Stimulated activated CD4-positive, alpha-beta T cell treated with anti-CD3 and anti-CD28 coated beads, Interleukin-12 subunit alpha, Interleukin-12 subunit beta, amount 100 ng/mL, for 24 hours (primary cell): ENCODE measurements at regions not wholly inside any gene's neighbourhood (a gene's known extent, or its start where the extent isn't known, plus 50 kb on each side); places are given as distances from the start of the nearest gene placed in this dataset.
A peak's percentile ranks its signal among the peaks of the same experiment; 100 is the strongest.
"Not testable (repeated sequence)": the region's sequence is repeated elsewhere in the genome, so short reads cannot be mapped to it uniquely, and the experiment has no call there.

ENCODE experiments used
- DNase-seq, 2 experiments: peaks; one replicate each; pipeline ENCODE4 v3.0.0-alpha.2; 2020; ENCODE audit warnings: low read depth in 2 of 2

- DNase-seq, result peak in 1 of 2 experiments; percentile 7
Observed at GRCh38 chr15:81939604-81940440, 106.0 kb downstream of the MEX3B start.

GRCh38 chr15:81937189-81937588 is 108.6 kb downstream of the MEX3B start:
- DNase-seq, result no peak

DNA sequence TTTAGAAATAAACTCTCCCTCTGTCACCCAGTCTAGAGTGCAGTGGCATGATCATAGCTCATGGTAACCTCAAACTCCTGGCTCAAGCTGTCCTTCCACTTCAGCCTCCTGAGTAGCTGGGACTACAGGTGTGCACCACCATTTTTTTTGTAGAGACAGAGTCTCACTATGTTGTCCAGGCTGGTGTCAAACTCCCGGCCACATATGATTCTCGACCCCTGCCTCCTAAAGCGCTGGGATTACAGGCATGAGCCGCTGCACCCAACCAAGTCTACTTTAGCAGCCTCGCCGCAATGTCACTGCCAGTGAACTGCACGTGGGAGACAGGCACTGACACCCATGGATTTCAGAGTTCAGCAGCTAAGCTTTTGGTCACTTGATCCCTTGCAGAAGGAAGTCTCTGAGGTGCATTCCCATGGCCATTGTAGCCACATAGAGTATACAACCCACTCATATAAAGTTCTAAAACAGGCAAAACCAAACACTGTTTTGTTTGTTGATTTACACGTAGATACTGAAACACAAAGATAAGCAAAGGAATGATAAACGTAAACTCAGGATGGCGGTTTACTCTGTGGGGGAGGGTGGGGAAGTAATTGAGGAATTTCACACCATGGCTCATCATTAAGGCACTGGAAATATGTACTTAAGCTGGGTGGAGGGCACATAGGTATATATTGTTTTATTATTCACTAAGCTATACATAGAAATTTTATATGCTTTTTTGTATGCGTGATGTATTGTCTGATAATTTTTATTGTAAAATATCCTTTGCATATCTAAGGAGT is 115.0 kb downstream of the MEX3B start:
- no peak for DNase-seq

DNA sequence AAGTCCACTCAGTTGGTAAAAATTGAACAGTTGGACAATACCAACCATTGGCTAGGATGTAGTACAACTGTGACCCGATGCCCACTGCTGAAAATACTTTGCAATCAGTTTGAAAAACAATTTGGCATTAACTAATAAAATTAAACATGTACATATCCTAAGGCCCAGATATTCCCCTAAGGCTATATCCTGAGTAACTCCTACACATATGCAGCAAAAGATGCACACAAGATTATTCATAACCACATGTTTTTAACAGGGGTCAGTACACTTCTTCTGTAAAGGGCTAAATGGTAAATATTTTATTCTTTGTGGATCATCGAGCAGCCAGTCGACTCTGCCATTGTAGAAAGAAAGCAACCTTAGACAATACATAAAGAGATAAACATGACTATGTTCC is 116.3 kb downstream of the MEX3B start:
- DNase-seq, result no peak

DNA sequence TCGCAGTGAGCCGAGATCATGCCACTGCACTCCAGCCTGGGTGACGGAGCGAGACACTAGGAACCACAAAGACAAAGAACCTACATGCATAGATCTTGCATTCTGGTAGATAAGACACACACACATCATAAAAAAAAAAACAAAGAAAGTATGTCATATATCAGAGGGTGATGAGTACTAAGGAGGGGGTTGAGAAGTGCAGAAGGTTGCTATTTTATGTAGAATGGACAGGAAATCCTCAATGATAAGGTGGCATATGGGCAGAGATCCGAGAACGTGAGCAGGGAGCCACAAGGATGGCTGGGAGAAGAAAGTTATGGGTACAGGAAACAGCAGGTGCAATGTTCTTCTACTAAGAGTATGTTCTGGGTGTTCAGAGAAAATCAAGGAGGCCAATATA is 118.8 kb downstream of the MEX3B start:
- no peak for DNase-seq

DNA sequence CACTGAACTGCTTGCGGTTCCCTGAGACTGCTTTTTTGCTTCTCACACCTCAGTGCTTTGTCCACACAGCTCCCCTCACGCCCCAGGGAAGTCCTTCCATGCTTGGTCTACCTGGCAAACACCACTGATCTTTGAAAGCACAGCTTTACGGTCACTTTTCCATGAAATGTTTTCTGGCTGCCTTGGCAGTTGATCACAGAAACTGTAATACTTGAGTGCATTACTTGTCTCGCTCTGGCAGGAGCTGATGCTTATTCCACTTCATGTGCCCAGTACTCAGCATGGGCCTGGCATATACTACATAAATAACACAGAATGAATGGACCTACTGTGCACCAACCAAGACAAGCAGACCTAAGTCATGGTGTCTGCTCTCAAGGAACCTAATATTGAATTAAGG is 121.1 kb downstream of the MEX3B start:
- DNase-seq, result no peak

GRCh38 chr15:81923561-81924350 is 122.1 kb downstream of the MEX3B start:
- no peak for DNase-seq

- DNase-seq, result no peak
Observed at GRCh38 chr15:81922143-81922542, 123.7 kb downstream of the MEX3B start.

GRCh38 chr15:81921163-81921562 is 124.7 kb downstream of the MEX3B start:
- no peak for DNase-seq

- not testable (repeated sequence) for DNase-seq
Observed at GRCh38 chr15:81918767-81919166, 127.1 kb downstream of the MEX3B start.

GRCh38 chr15:81916451-81916850 is 129.4 kb downstream of the MEX3B start:
- DNase-seq, result no peak

DNA sequence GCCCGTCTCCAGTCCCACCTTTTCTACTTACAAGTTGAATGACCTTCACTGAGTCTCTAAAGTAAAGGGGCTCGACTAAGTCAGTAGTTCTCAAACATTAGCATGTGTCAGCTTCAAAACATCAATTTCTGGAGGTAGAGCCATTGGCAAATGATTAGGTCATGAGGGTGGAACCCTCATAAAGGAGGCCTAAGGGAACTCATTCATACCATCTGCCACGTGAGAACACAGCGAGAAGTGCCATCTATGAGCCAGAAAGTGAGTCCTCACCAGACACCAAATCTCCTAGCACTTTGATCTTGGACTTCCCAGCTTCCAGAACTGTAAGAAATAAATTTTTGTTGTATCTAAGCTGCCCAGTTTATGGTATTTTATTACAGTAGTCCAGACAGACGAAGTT is 129.8 kb downstream of the MEX3B start:
- no peak for DNase-seq

DNA sequence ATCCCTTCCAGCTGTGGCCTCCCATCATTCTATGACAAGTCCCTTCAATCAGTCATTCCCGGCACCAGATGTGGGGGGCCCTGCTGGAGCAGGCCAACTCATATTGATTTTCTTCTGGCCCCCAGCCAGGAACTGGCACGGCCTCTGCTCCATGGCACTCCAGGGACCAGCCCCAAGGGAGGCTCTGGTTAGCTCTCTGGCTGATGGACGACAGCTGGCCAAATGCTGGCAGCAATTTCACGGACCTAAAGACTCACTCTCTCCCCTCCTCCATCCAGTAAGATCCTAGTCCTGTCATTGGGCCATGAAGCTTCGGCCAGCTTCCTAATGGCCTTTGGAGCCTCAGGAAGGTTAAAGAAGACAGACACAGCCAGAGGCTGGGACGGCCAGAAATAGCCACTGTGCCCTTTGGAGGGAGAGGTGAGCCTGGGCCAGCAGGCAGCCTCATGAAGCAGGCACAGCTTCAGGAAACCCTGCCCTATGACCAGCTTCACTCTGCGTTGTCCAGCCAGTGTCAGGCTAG is 131.0 kb downstream of the MEX3B start:
- no peak for DNase-seq

- DNase-seq, result no peak
Observed at GRCh38 chr15:81914333-81914732, 131.5 kb downstream of the MEX3B start.

- no peak for DNase-seq
Observed at GRCh38 chr15:81911022-81911971, 134.5 kb downstream of the MEX3B start.

DNA sequence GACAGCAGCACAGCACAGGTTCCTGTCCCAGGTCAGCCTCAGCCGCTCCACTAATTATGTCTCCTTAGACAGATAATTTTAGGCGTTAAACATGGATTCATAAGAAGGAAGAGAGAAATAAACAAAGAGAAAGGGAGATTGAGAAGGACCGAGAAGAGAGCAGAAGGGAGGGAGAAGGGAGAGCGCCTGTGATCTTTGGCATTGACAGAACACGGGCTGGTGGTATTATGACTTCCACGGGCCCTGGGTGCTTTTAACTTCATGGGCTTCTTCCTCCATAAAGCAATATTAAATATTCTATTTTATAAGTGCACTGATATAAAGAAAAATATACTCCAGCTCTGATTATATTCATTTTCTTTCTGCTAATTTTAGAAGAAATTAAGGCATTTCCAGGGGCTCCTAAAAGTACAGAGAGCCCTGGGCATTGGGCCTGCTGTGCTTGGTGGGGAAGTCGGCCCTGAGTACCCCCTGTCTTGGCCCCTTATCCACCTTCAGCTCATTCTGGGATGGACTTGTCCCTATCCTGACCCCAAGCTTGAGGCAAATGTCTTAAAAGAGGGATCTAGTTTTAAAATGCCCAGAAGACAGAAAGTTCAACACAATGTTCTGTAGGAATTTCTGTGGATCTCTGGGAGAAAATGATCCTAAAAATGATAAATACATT is 135.3 kb downstream of the MEX3B start:
- no peak for DNase-seq

GRCh38 chr15:81909011-81909358 is 136.8 kb downstream of the MEX3B start:
- no peak for DNase-seq

- DNase-seq, result no peak
Observed at GRCh38 chr15:81908111-81908510, 137.7 kb downstream of the MEX3B start.

DNA sequence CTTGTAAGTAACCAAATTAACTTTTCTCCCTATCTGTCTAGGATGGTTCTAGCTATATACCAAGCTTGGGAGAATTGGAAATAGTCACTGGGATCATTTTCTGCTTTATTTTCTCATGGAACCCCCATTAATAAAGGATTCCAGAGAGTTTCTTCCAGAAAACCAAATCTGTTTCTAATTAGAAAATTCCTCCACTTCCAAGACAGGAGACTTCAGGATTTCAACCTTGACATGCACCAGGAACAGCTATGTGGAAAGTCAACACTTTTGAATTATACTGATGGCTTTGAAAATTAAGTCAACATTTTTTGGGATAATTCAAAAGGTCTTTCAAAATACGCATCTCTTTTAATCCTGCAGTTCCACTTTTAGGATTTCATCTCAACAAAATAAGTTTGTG is 138.3 kb downstream of the MEX3B start:
- no peak for DNase-seq

- DNase-seq, result no peak
Observed at GRCh38 chr15:81905889-81906288, 139.9 kb downstream of the MEX3B start.
